ENCODE measurements at regions not wholly inside any gene's neighbourhood (a gene's known extent, or its start where the extent isn't known, plus 50 kb on each side); places are given as distances from the start of the nearest gene placed in this dataset.

GRCh38 chr5:136886608-136887007 lies 521.3 kb upstream of the TRPC7 start:
- Histone ChIP-seq H3K4me1 (ENCODE audit: control insufficient read depth, insufficient read depth, low read length) (peaks cover 2% of the 10 kb centered on the region; the same call in 1 of the 2 replicates), H3K27me3 (ENCODE audit: control insufficient read depth, insufficient read depth, low read length) (no peaks in the 10 kb centered on the region), H3K9me3 (ENCODE audit: control insufficient read depth, insufficient read depth, low read length) (no peaks in the 10 kb centered on the region), H3K4me3 (ENCODE audit: low read length) (no peak overlapping the region), H3K27ac (ENCODE audit: low read length) (no peak overlapping the region), H3K36me3 (ENCODE audit: control insufficient read depth, insufficient read depth, low read length) (no peaks in the 10 kb centered on the region)
- no peak for DNase-seq (ENCODE audit: low read depth, low spot score)
- no CpG with 5 or more reads among the region's 3 CpGs for WGBS (ENCODE audit: insufficient coverage, insufficient read length)

- Histone ChIP-seq H3K27me3 (ENCODE audit: control insufficient read depth, insufficient read depth, low read length) (no peaks in the 10 kb centered on the region), H3K36me3 (ENCODE audit: control insufficient read depth, insufficient read depth, low read length) (no peaks in the 10 kb centered on the region), H3K4me1 (ENCODE audit: control insufficient read depth, insufficient read depth, low read length) (no peaks in the 10 kb centered on the region), H3K9me3 (ENCODE audit: control insufficient read depth, insufficient read depth, low read length) (no peaks in the 10 kb centered on the region), H3K27ac (ENCODE audit: low read length) (no peak overlapping the region), H3K4me3 (ENCODE audit: low read length) (no peak overlapping the region)
- DNase-seq (ENCODE audit: low read depth, low spot score) = no peak
- no CpG with 5 or more reads among the region's 4 CpGs for WGBS (ENCODE audit: insufficient coverage, insufficient read length)
These were observed 499.6 kb upstream of the TRPC7 start for GRCh38 chr5:136864960-136865359.

GRCh38 chr5:136856648-136857047 lies 491.3 kb upstream of the TRPC7 start:
- H3K27ac ChIP-seq (ENCODE audit: low read length) = no peak overlapping the region
- H3K9me3 ChIP-seq (ENCODE audit: control insufficient read depth, insufficient read depth, low read length) = no peaks in the 10 kb centered on the region
- H3K4me3 ChIP-seq (ENCODE audit: low read length) = no peak overlapping the region
- no peaks in the 10 kb centered on the region for H3K36me3 ChIP-seq (ENCODE audit: control insufficient read depth, insufficient read depth, low read length)
- DNase-seq (ENCODE audit: low read depth, low spot score) = no peak
- no peaks in the 10 kb centered on the region for H3K27me3 ChIP-seq (ENCODE audit: control insufficient read depth, insufficient read depth, low read length)
- H3K4me1 ChIP-seq (ENCODE audit: control insufficient read depth, insufficient read depth, low read length) = no peaks in the 10 kb centered on the region
- no CpG with 5 or more reads among the region's 3 CpGs for WGBS (ENCODE audit: insufficient coverage, insufficient read length)

- DNase-seq (ENCODE audit: low read depth, low spot score) = no peak
- no peaks in the 10 kb centered on the region for H3K27me3 ChIP-seq (ENCODE audit: control insufficient read depth, insufficient read depth, low read length)
- no peaks in the 10 kb centered on the region for H3K36me3 ChIP-seq (ENCODE audit: control insufficient read depth, insufficient read depth, low read length)
- H3K4me1 ChIP-seq (ENCODE audit: control insufficient read depth, insufficient read depth, low read length) = no peaks in the 10 kb centered on the region
- no peaks in the 10 kb centered on the region for H3K9me3 ChIP-seq (ENCODE audit: control insufficient read depth, insufficient read depth, low read length)
- H3K4me3 ChIP-seq (ENCODE audit: low read length) = no peak overlapping the region
- no peak overlapping the region for H3K27ac ChIP-seq (ENCODE audit: low read length)
- WGBS (ENCODE audit: insufficient coverage, insufficient read length) = no CpG with 5 or more reads among the region's 1 CpG
These were observed 488.6 kb upstream of the TRPC7 start for GRCh38 chr5:136853971-136854370.

GRCh38 chr5:136840601-136841000 lies 475.3 kb upstream of the TRPC7 start:
- H3K4me1 ChIP-seq (ENCODE audit: control insufficient read depth, insufficient read depth, low read length) = no peaks in the 10 kb centered on the region
- no peak for DNase-seq (ENCODE audit: low read depth, low spot score)
- no peaks in the 10 kb centered on the region for H3K9me3 ChIP-seq (ENCODE audit: control insufficient read depth, insufficient read depth, low read length)
- no peak overlapping the region for H3K4me3 ChIP-seq (ENCODE audit: low read length)
- no peaks in the 10 kb centered on the region for H3K36me3 ChIP-seq (ENCODE audit: control insufficient read depth, insufficient read depth, low read length)
- no peaks in the 10 kb centered on the region for H3K27me3 ChIP-seq (ENCODE audit: control insufficient read depth, insufficient read depth, low read length)
- H3K27ac ChIP-seq (ENCODE audit: low read length) = no peak overlapping the region

- no CpG with 5 or more reads among the region's 1 CpG for WGBS (ENCODE audit: insufficient coverage, insufficient read length)
- no peak overlapping the region for H3K27ac ChIP-seq (ENCODE audit: low read length)
- no peaks in the 10 kb centered on the region for H3K4me1 ChIP-seq (ENCODE audit: control insufficient read depth, insufficient read depth, low read length)
- no peaks in the 10 kb centered on the region for H3K36me3 ChIP-seq (ENCODE audit: control insufficient read depth, insufficient read depth, low read length)
- no peaks in the 10 kb centered on the region for H3K27me3 ChIP-seq (ENCODE audit: control insufficient read depth, insufficient read depth, low read length)
- no peak for DNase-seq (ENCODE audit: low read depth, low spot score)
- no peak overlapping the region for H3K4me3 ChIP-seq (ENCODE audit: low read length)
- H3K9me3 ChIP-seq (ENCODE audit: control insufficient read depth, insufficient read depth, low read length) = no peaks in the 10 kb centered on the region
These were observed 470.7 kb upstream of the TRPC7 start for GRCh38 chr5:136836093-136836492.

- H3K36me3 ChIP-seq (ENCODE audit: control insufficient read depth, insufficient read depth, low read length) = no peaks in the 10 kb centered on the region
- H3K4me3 ChIP-seq (ENCODE audit: low read length) = no peak overlapping the region
- H3K27ac ChIP-seq (ENCODE audit: low read length) = no peak overlapping the region
- H3K27me3 ChIP-seq (ENCODE audit: control insufficient read depth, insufficient read depth, low read length) = no peaks in the 10 kb centered on the region; the same call in 1 of the 2 replicates
- H3K4me1 ChIP-seq (ENCODE audit: control insufficient read depth, insufficient read depth, low read length) = no peaks in the 10 kb centered on the region
- no CpG with 5 or more reads among the region's 1 CpG for WGBS (ENCODE audit: insufficient coverage, insufficient read length)
- no peak for DNase-seq (ENCODE audit: low read depth, low spot score)
- no peaks in the 10 kb centered on the region for H3K9me3 ChIP-seq (ENCODE audit: control insufficient read depth, insufficient read depth, low read length)
These were observed 455.5 kb upstream of the TRPC7 start for GRCh38 chr5:136820848-136821247.

- H3K27ac ChIP-seq (ENCODE audit: low read length) = no peak overlapping the region
- no peaks in the 10 kb centered on the region for H3K36me3 ChIP-seq (ENCODE audit: control insufficient read depth, insufficient read depth, low read length)
- no CpG with 5 or more reads among the region's 1 CpG for WGBS (ENCODE audit: insufficient coverage, insufficient read length)
- H3K9me3 ChIP-seq (ENCODE audit: control insufficient read depth, insufficient read depth, low read length) = no peaks in the 10 kb centered on the region
- H3K27me3 ChIP-seq (ENCODE audit: control insufficient read depth, insufficient read depth, low read length) = no peaks in the 10 kb centered on the region; the same call in 1 of the 2 replicates
- no peaks in the 10 kb centered on the region for H3K4me1 ChIP-seq (ENCODE audit: control insufficient read depth, insufficient read depth, low read length)
- DNase-seq (ENCODE audit: low read depth, low spot score) = no peak
- H3K4me3 ChIP-seq (ENCODE audit: low read length) = no peak overlapping the region
These were observed 454.4 kb upstream of the TRPC7 start for GRCh38 chr5:136819526-136820302.

GRCh38 chr5:136816327-136816726 lies 451.0 kb upstream of the TRPC7 start:
- no peaks in the 10 kb centered on the region for H3K4me1 ChIP-seq (ENCODE audit: control insufficient read depth, insufficient read depth, low read length)
- no CpG with 5 or more reads among the region's 2 CpGs for WGBS (ENCODE audit: insufficient coverage, insufficient read length)
- H3K27me3 ChIP-seq (ENCODE audit: control insufficient read depth, insufficient read depth, low read length) = no peaks in the 10 kb centered on the region; the same call in 1 of the 2 replicates
- no peak overlapping the region for H3K4me3 ChIP-seq (ENCODE audit: low read length)
- DNase-seq (ENCODE audit: low read depth, low spot score) = no peak
- H3K36me3 ChIP-seq (ENCODE audit: control insufficient read depth, insufficient read depth, low read length) = no peaks in the 10 kb centered on the region
- no peak overlapping the region for H3K27ac ChIP-seq (ENCODE audit: low read length)
- H3K9me3 ChIP-seq (ENCODE audit: control insufficient read depth, insufficient read depth, low read length) = no peaks in the 10 kb centered on the region

GRCh38 chr5:136814619-136815378 lies 449.5 kb upstream of the TRPC7 start:
- Histone ChIP-seq H3K4me3 (ENCODE audit: low read length) (no peak overlapping the region), H3K9me3 (ENCODE audit: control insufficient read depth, insufficient read depth, low read length) (no peaks in the 10 kb centered on the region), H3K4me1 (ENCODE audit: control insufficient read depth, insufficient read depth, low read length) (no peaks in the 10 kb centered on the region), H3K36me3 (ENCODE audit: control insufficient read depth, insufficient read depth, low read length) (no peaks in the 10 kb centered on the region), H3K27me3 (ENCODE audit: control insufficient read depth, insufficient read depth, low read length) (no peaks in the 10 kb centered on the region; the same call in 1 of the 2 replicates), H3K27ac (ENCODE audit: low read length) (no peak overlapping the region)
- no peak for DNase-seq (ENCODE audit: low read depth, low spot score)
- WGBS (ENCODE audit: insufficient coverage, insufficient read length) = no CpG with 5 or more reads among the region's 11 CpGs

All from iPS DF 6.9 (cell line).